ENCODE measurements at regions not wholly inside any gene's neighbourhood (a gene's known extent, or its start where the extent isn't known, plus 50 kb on each side); places are given as distances from the start of the nearest gene placed in this dataset.
A peak's percentile ranks its signal among the peaks of the same experiment; 100 is the strongest.

DNA sequence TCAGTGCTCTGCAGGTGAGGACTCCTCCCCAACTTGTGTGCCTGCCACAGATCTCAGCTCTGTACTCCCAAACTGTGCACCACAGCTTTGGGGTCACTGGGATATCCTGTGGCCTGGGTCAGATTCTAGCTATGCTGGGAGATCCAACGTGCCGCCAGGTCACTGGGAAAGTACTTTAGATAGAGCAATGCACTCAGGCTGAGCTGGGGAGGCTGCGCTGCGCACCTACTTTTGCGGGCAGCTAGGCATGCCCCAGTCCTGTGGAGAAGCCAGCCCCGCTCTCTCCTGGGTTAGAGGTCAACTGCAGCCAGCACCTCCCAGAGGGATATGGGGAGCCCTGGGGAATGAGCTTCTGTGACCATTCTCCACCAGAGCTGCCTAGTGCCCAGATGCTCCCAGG is 552.1 kb upstream of the CDH9 start:
- Mint-ChIP-seq H3K9me3 (peaks cover 21% of the 10 kb centered on the region), H3K4me3 (no peak overlapping the region), H3K27me3 (ENCODE audit: low read depth) (no peaks in the 10 kb centered on the region), H3K27ac (no peak overlapping the region), H3K4me1 (no peaks in the 10 kb centered on the region), H3K36me3 (ENCODE audit: low read depth) (no peaks in the 10 kb centered on the region)
- no peak for TF ChIP-seq CTCF (IDR thresholded peaks at IDR 0.05; ENCODE audit: unreplicated experiment in 3 of 3)

DNA sequence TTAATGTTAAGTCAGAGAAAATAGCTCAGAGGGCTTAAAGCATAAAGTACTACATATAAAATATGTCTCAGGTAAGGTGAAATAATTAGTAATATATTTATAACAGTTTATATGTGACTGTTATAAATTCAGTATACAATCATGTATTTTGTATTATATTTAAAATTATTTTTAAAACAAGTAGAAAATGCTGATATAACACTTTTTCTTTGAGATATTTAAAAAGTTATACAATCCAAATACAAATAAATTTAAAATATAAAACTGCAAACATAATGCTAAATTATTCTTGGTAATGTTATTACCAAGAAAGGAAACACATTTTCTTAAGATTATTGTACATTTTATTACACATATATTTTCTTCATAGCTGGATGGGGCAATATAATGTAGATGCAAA is 539.9 kb upstream of the CDH9 start:
- Mint-ChIP-seq H3K9me3 (no peaks in the 10 kb centered on the region), H3K4me3 (no peak overlapping the region), H3K36me3 (ENCODE audit: low read depth) (no peaks in the 10 kb centered on the region), H3K27ac (no peak overlapping the region), H3K4me1 (no peaks in the 10 kb centered on the region), H3K27me3 (ENCODE audit: low read depth) (no peaks in the 10 kb centered on the region)
- TF ChIP-seq CTCF (IDR thresholded peaks at IDR 0.05; ENCODE audit: unreplicated experiment in 3 of 3) = no peak

- Mint-ChIP-seq H3K36me3 (ENCODE audit: low read depth) (no peaks in the 10 kb centered on the region), H3K9me3 (no peaks in the 10 kb centered on the region), H3K4me3 (no peak overlapping the region), H3K27ac (no peak overlapping the region), H3K4me1 (no peaks in the 10 kb centered on the region), H3K27me3 (ENCODE audit: low read depth) (no peaks in the 10 kb centered on the region)
- TF ChIP-seq CTCF (IDR thresholded peaks at IDR 0.05; ENCODE audit: unreplicated experiment in 3 of 3) = no peak
These were observed 533.3 kb upstream of the CDH9 start for GRCh38 chr5:27571681-27572080.

DNA sequence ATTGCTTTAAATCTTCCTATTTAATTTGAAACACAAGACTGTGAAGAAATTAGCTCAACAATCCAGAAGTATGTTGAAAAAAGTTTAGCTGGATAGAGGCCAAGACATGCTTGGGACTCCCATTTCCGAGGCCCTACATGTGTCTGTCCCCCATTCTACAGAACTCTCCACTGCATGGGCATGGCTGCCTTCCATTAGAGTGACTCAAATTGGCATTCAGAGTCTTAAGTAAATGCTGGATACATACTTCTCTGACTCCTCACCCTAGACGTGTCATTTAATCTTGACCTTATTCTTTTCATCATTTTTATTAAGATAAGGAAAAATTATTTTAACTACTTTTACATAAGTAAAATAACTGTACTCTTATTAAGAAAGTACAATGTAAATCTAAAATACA is 530.4 kb upstream of the CDH9 start:
- Mint-ChIP-seq H3K4me3 (no peak overlapping the region), H3K27me3 (ENCODE audit: low read depth) (no peaks in the 10 kb centered on the region), H3K9me3 (no peaks in the 10 kb centered on the region), H3K4me1 (no peaks in the 10 kb centered on the region), H3K36me3 (ENCODE audit: low read depth) (no peaks in the 10 kb centered on the region), H3K27ac (no peak overlapping the region)
- no peak for TF ChIP-seq CTCF (IDR thresholded peaks at IDR 0.05; ENCODE audit: unreplicated experiment in 3 of 3)

GRCh38 chr5:27561408-27561807 is 523.0 kb upstream of the CDH9 start:
- TF ChIP-seq CTCF (IDR thresholded peaks at IDR 0.05; ENCODE audit: unreplicated experiment in 3 of 3) = no peak
- H3K36me3 Mint-ChIP-seq (ENCODE audit: low read depth) = no peaks in the 10 kb centered on the region
- H3K27ac Mint-ChIP-seq = peak overlapping the region in 1 of 3 experiments; percentile 5

GRCh38 chr5:27548484-27548883 is 510.1 kb upstream of the CDH9 start:
- Mint-ChIP-seq H3K4me1 (no peaks in the 10 kb centered on the region), H3K36me3 (ENCODE audit: low read depth) (no peaks in the 10 kb centered on the region), H3K27me3 (ENCODE audit: low read depth) (no peaks in the 10 kb centered on the region), H3K9me3 (no peaks in the 10 kb centered on the region), H3K27ac (no peak overlapping the region), H3K4me3 (no peak overlapping the region)
- TF ChIP-seq CTCF (IDR thresholded peaks at IDR 0.05; ENCODE audit: unreplicated experiment in 3 of 3) = no peak

More at GRCh38 chr5:27561408-27561807, 523.0 kb upstream of the CDH9 start:
- Mint-ChIP-seq H3K4me3 (no peak overlapping the region), H3K27me3 (ENCODE audit: low read depth) (no peaks in the 10 kb centered on the region), H3K4me1 (no peaks in the 10 kb centered on the region), H3K9me3 (no peaks in the 10 kb centered on the region)

Measured in nephron (organoid).